ENCODE measurements at regions not wholly inside any gene's neighbourhood (a gene's known extent, or its start where the extent isn't known, plus 50 kb on each side); places are given as distances from the start of the nearest gene placed in this dataset.
"Not testable (repeated sequence)": the region's sequence is repeated elsewhere in the genome, so short reads cannot be mapped to it uniquely, and the experiment has no call there.

GRCh38 chr3:62951880-62952279 lies 76.7 kb upstream of the CADPS start:
- TF ChIP-seq HNF4G (IDR thresholded peaks at IDR 0.05; ENCODE audit: borderline replicate concordance, low read depth, low read length); HNF4G (CRISPR knock-in tag; IDR thresholded peaks at IDR 0.05; ENCODE audit: borderline replicate concordance, low read depth); HMG20B (CRISPR knock-in tag; conservative IDR thresholded peaks at IDR 0.05); E2F1 (CRISPR knock-in tag; IDR thresholded peaks at IDR 0.05): not testable (repeated sequence)
- TF ChIP-seq, protein P1, sequence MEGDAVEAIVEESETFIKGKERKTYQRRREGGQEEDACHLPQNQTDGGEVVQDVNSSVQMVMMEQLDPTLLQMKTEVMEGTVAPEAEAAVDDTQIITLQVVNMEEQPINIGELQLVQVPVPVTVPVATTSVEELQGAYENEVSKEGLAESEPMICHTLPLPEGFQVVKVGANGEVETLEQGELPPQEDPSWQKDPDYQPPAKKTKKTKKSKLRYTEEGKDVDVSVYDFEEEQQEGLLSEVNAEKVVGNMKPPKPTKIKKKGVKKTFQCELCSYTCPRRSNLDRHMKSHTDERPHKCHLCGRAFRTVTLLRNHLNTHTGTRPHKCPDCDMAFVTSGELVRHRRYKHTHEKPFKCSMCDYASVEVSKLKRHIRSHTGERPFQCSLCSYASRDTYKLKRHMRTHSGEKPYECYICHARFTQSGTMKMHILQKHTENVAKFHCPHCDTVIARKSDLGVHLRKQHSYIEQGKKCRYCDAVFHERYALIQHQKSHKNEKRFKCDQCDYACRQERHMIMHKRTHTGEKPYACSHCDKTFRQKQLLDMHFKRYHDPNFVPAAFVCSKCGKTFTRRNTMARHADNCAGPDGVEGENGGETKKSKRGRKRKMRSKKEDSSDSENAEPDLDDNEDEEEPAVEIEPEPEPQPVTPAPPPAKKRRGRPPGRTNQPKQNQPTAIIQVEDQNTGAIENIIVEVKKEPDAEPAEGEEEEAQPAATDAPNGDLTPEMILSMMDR (CRISPR knock-in tag; IDR thresholded peaks at IDR 0.05) = not testable (repeated sequence)
